ENCODE measurements at regions not wholly inside any gene's neighbourhood (a gene's known extent, or its start where the extent isn't known, plus 50 kb on each side); places are given as distances from the start of the nearest gene placed in this dataset.

- Mint-ChIP-seq H3K36me3 (peaks cover 32 to 33% of the 10 kb centered on the region in 2 donors), H3K4me1 (no peaks in the 10 kb centered on the region)
Observed at GRCh38 chr4:122203407-122203806, 51.3 kb downstream of the BLTP1 start.

GRCh38 chr4:122205687-122206086 lies 53.6 kb downstream of the BLTP1 start:
- no peaks in the 10 kb centered on the region for H3K9me3 Mint-ChIP-seq
- H3K36me3 Mint-ChIP-seq, result peaks cover 29 to 33% of the 10 kb centered on the region in 2 donors

More at GRCh38 chr4:122203407-122203806, 51.3 kb downstream of the BLTP1 start:
- no peak overlapping the region for H3K4me3 Mint-ChIP-seq
- no peaks in the 10 kb centered on the region for H3K27me3 Mint-ChIP-seq
- H3K9me3 Mint-ChIP-seq, result no peaks in the 10 kb centered on the region
- DNase-seq (no peak), ATAC-seq (replicated peaks) (no peak)
- no peak overlapping the region for H3K27ac Mint-ChIP-seq

GRCh38 chr4:122212880-122213279 lies 60.7 kb downstream of the BLTP1 start:
- no peak for DNase-seq
- Mint-ChIP-seq H3K27me3 (no peaks in the 10 kb centered on the region), H3K27ac (peak overlapping the region; percentile 42), H3K9me3 (no peaks in the 10 kb centered on the region), H3K36me3 (peaks cover 31 to 45% of the 10 kb centered on the region in 2 donors), H3K4me1 (peaks cover 0 to 6% of the 10 kb centered on the region in 2 donors), H3K4me3 (no peak overlapping the region)
- no peak for ATAC-seq (replicated peaks)

More at GRCh38 chr4:122205687-122206086, 53.6 kb downstream of the BLTP1 start:
- H3K4me3 Mint-ChIP-seq, result no peak overlapping the region
- no peak overlapping the region for H3K27ac Mint-ChIP-seq
- H3K27me3 Mint-ChIP-seq, result no peaks in the 10 kb centered on the region
- ATAC-seq (replicated peaks) (no peak), DNase-seq (no peak)
- H3K4me1 Mint-ChIP-seq, result no peaks in the 10 kb centered on the region

- ATAC-seq (replicated peaks) (no peak), DNase-seq (no peak)
- H3K27ac Mint-ChIP-seq, result no peak overlapping the region
- no peak overlapping the region for H3K4me3 Mint-ChIP-seq
- H3K27me3 Mint-ChIP-seq, result no peaks in the 10 kb centered on the region
- H3K9me3 Mint-ChIP-seq, result no peaks in the 10 kb centered on the region
- peaks cover 0 to 2% of the 10 kb centered on the region in 2 donors for H3K4me1 Mint-ChIP-seq
- H3K36me3 Mint-ChIP-seq, result peaks cover 34 to 51% of the 10 kb centered on the region in 2 donors
Observed at GRCh38 chr4:122218762-122219161, 66.6 kb downstream of the BLTP1 start.

GRCh38 chr4:122219356-122219755 lies 67.2 kb downstream of the BLTP1 start:
- ATAC-seq (replicated peaks) (no peak), DNase-seq (no peak)
- Mint-ChIP-seq H3K4me3 (no peak overlapping the region), H3K9me3 (no peaks in the 10 kb centered on the region), H3K36me3 (peaks cover 34 to 51% of the 10 kb centered on the region in 2 donors), H3K27ac (no peak overlapping the region), H3K27me3 (no peaks in the 10 kb centered on the region), H3K4me1 (peaks cover 0 to 2% of the 10 kb centered on the region in 2 donors)

- no peak overlapping the region for H3K4me3 Mint-ChIP-seq
- no peaks in the 10 kb centered on the region for H3K9me3 Mint-ChIP-seq
- no peaks in the 10 kb centered on the region for H3K27me3 Mint-ChIP-seq
- peaks cover 0 to 2% of the 10 kb centered on the region in 2 donors for H3K4me1 Mint-ChIP-seq
- peaks cover 26 to 47% of the 10 kb centered on the region in 2 donors for H3K36me3 Mint-ChIP-seq
- DNase-seq, result no peak
- no peak for ATAC-seq (replicated peaks)
- no peak overlapping the region for H3K27ac Mint-ChIP-seq
Observed at GRCh38 chr4:122221322-122221721, 69.2 kb downstream of the BLTP1 start.

- Mint-ChIP-seq H3K4me1 (no peaks in the 10 kb centered on the region), H3K4me3 (no peak overlapping the region), H3K36me3 (peaks cover 17 to 35% of the 10 kb centered on the region in 2 donors), H3K9me3 (no peaks in the 10 kb centered on the region), H3K27ac (no peak overlapping the region), H3K27me3 (no peaks in the 10 kb centered on the region)
- DNase-seq (no peak), ATAC-seq (replicated peaks) (no peak)
Observed at GRCh38 chr4:122224348-122224747, 72.2 kb downstream of the BLTP1 start.

GRCh38 chr4:122227202-122227601 lies 75.1 kb downstream of the BLTP1 start:
- no peak overlapping the region for H3K4me3 Mint-ChIP-seq
- H3K4me1 Mint-ChIP-seq, result no peaks in the 10 kb centered on the region
- peaks cover 20 to 40% of the 10 kb centered on the region in 2 donors for H3K36me3 Mint-ChIP-seq
- no peaks in the 10 kb centered on the region for H3K27me3 Mint-ChIP-seq
- no peak overlapping the region for H3K27ac Mint-ChIP-seq
- DNase-seq (no peak), ATAC-seq (replicated peaks) (no peak)
- H3K9me3 Mint-ChIP-seq, result no peaks in the 10 kb centered on the region

- ATAC-seq (replicated peaks), result no peak
- Mint-ChIP-seq H3K27ac (no peak overlapping the region), H3K4me3 (no peak overlapping the region), H3K4me1 (no peaks in the 10 kb centered on the region), H3K9me3 (no peaks in the 10 kb centered on the region), H3K36me3 (peaks cover 22 to 33% of the 10 kb centered on the region in 2 donors), H3K27me3 (no peaks in the 10 kb centered on the region)
- no peak for DNase-seq
Observed at GRCh38 chr4:122229857-122230256, 77.7 kb downstream of the BLTP1 start.

GRCh38 chr4:122232633-122233032 lies 80.5 kb downstream of the BLTP1 start:
- Mint-ChIP-seq H3K9me3 (no peaks in the 10 kb centered on the region), H3K27me3 (no peaks in the 10 kb centered on the region), H3K36me3 (peaks cover 33 to 34% of the 10 kb centered on the region in 2 donors), H3K4me3 (no peak overlapping the region), H3K27ac (no peak overlapping the region), H3K4me1 (no peaks in the 10 kb centered on the region)
- no peak for DNase-seq
- no peak for ATAC-seq (replicated peaks)

GRCh38 chr4:122234686-122235085 lies 82.6 kb downstream of the BLTP1 start:
- Mint-ChIP-seq H3K4me3 (no peak overlapping the region), H3K4me1 (no peaks in the 10 kb centered on the region), H3K27me3 (no peaks in the 10 kb centered on the region), H3K9me3 (no peaks in the 10 kb centered on the region), H3K27ac (no peak overlapping the region), H3K36me3 (peaks cover 31 to 38% of the 10 kb centered on the region in 2 donors)
- ATAC-seq (replicated peaks) (no peak), DNase-seq (no peak)

GRCh38 chr4:122243785-122244184 lies 91.7 kb downstream of the BLTP1 start:
- Mint-ChIP-seq H3K4me1 (no peaks in the 10 kb centered on the region), H3K27me3 (no peaks in the 10 kb centered on the region), H3K36me3 (peaks cover 9 to 26% of the 10 kb centered on the region in 2 donors), H3K27ac (no peak overlapping the region), H3K9me3 (no peaks in the 10 kb centered on the region), H3K4me3 (no peak overlapping the region)
- DNase-seq, result no peak
- ATAC-seq (replicated peaks), result no peak

- ATAC-seq (replicated peaks) (no peak), DNase-seq (no peak)
- Mint-ChIP-seq H3K36me3 (peaks cover 9 to 25% of the 10 kb centered on the region in 2 donors), H3K9me3 (no peaks in the 10 kb centered on the region), H3K4me1 (no peaks in the 10 kb centered on the region), H3K27me3 (no peaks in the 10 kb centered on the region), H3K27ac (no peak overlapping the region), H3K4me3 (no peak overlapping the region)
Observed at GRCh38 chr4:122244764-122245163, 92.6 kb downstream of the BLTP1 start.

GRCh38 chr4:122246551-122246950 lies 94.4 kb downstream of the BLTP1 start:
- no peak for ATAC-seq (replicated peaks)
- Mint-ChIP-seq H3K4me3 (no peak overlapping the region), H3K36me3 (peaks cover 10 to 16% of the 10 kb centered on the region in 2 donors), H3K9me3 (no peaks in the 10 kb centered on the region), H3K4me1 (no peaks in the 10 kb centered on the region), H3K27me3 (no peaks in the 10 kb centered on the region), H3K27ac (no peak overlapping the region)
- DNase-seq, result no peak

- no peak overlapping the region for H3K27ac Mint-ChIP-seq
- H3K27me3 Mint-ChIP-seq, result no peaks in the 10 kb centered on the region
- no peaks in the 10 kb centered on the region for H3K4me1 Mint-ChIP-seq
- no peaks in the 10 kb centered on the region for H3K9me3 Mint-ChIP-seq
- no peak for ATAC-seq (replicated peaks)
- H3K4me3 Mint-ChIP-seq, result no peak overlapping the region
- H3K36me3 Mint-ChIP-seq, result peaks cover 31 to 33% of the 10 kb centered on the region in 2 donors
- DNase-seq, result no peak
Observed at GRCh38 chr4:122249357-122249756, 97.2 kb downstream of the BLTP1 start.

GRCh38 chr4:122252584-122252983 lies 100.5 kb downstream of the BLTP1 start:
- ATAC-seq (replicated peaks), result no peak
- Mint-ChIP-seq H3K9me3 (no peaks in the 10 kb centered on the region), H3K36me3 (peaks cover 46 to 52% of the 10 kb centered on the region in 2 donors), H3K27me3 (no peaks in the 10 kb centered on the region), H3K4me1 (no peaks in the 10 kb centered on the region), H3K27ac (peak overlapping the region; percentile 56), H3K4me3 (no peak overlapping the region)
- DNase-seq, result no peak

All from stimulated activated naive B cell treated with anti-CD40 and anti-IgM and Interleukin-4, amounts not matched to agents 10 μg/mL and 1 μg/mL and 100 μg/mL, for 72 hours (primary cell).